ENCODE measurements at regions not wholly inside any gene's neighbourhood (a gene's known extent, or its start where the extent isn't known, plus 50 kb on each side); places are given as distances from the start of the nearest gene placed in this dataset.

DNA sequence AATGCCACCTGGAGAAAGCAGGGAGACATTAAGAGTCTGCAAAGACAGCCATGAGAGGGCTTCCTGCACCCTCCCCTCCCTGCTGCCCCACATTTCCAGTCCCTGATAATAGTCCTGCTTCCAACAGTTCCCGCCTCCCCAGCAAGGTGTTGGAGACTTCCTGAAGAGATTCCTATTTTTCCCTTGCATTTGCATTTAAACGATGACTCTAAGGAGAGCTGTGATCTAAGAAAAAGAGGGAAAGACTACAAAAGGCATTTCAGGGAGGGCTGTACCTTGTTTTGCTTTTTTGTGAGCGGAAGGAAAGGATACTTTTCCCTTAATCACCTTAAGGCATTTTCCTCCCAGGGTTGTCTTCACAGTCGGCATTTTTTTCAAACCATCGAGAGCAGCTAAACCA lies 62.1 kb downstream of the GAS1 start:
- Histone ChIP-seq H2AK5ac (ENCODE audit: low read depth, low read length) (no peak overlapping the region), H3K9me1 (ENCODE audit: insufficient read depth, low read length) (no peaks in the 10 kb centered on the region), H3K36me3 (ENCODE audit: control insufficient read depth, insufficient read depth, low read length) (no peaks in the 10 kb centered on the region), H3K9me3 (ENCODE audit: control insufficient read depth, insufficient read depth, low read length) (no peaks in the 10 kb centered on the region), H2BK20ac (ENCODE audit: low read depth, low read length) (no peak overlapping the region), H4K5ac (ENCODE audit: low read depth, low read length) (no peak overlapping the region), H4K20me1 (ENCODE audit: insufficient read depth, low read length) (no peaks in the 10 kb centered on the region), H3K4me2 (ENCODE audit: low read depth, low read length) (no peak overlapping the region), H3K14ac (replicated peaks; ENCODE audit: low read depth, low read length) (no peak overlapping the region), H3K56ac (ENCODE audit: extremely low read depth, insufficient read depth, low read length) (no peak overlapping the region), H2BK5ac (ENCODE audit: low read depth, low read length, poor library complexity, severe bottlenecking) (no peak overlapping the region), H3K27ac (ENCODE audit: insufficient read depth, low read length) (no peak overlapping the region), H2AFZ (replicated peaks; ENCODE audit: low read length, poor library complexity) (no peak overlapping the region), H3K4ac (ENCODE audit: low read depth, low read length) (no peak overlapping the region), H4K91ac (ENCODE audit: insufficient read depth, low read depth, low read length) (no peak overlapping the region), H2AK9ac (replicated peaks; ENCODE audit: low read depth, low read length, poor library complexity) (no peak overlapping the region), H3K4me3 (ENCODE audit: insufficient read depth, low read depth, low read length) (no peak overlapping the region), H3K4me1 (ENCODE audit: control insufficient read depth, insufficient read depth, low read length) (no peaks in the 10 kb centered on the region), H3K9ac (ENCODE audit: low read depth, low read length) (no peak overlapping the region), H3K18ac (ENCODE audit: low read depth, low read length) (no peak overlapping the region), H3K23ac (ENCODE audit: low read depth, low read length) (no peak overlapping the region), H2BK15ac (ENCODE audit: low read depth, low read length) (no peak overlapping the region), H3K27me3 (ENCODE audit: control insufficient read depth, insufficient read depth, low read length) (peaks cover 11% of the 10 kb centered on the region), H4K8ac (ENCODE audit: low read depth in 2 of 2, low read length in 2 of 2) (no peak overlapping the region), H2BK120ac (ENCODE audit: low read depth, low read length) (no peak overlapping the region), H3K79me1 (ENCODE audit: low read depth in 1 of 2, low read length in 2 of 2) (no peaks in the 10 kb centered on the region)
- BruUV-seq (replicated peaks): no TSS peak
- ATAC-seq (ENCODE audit: low read depth) (no peak), DNase-seq (no peak)
- in situ Hi-C loops (cut with MboI; ENCODE audit: low sequenced_read_pairs) (no loop called here), intact Hi-C loops (cut with micrococcal nuclease) (no loop called here), dilution Hi-C loops (cut with HindIII; ENCODE audit: low sequenced_read_pairs, unreplicated experiment) (no loop called here)
- TF ChIP-seq, protein P1, sequence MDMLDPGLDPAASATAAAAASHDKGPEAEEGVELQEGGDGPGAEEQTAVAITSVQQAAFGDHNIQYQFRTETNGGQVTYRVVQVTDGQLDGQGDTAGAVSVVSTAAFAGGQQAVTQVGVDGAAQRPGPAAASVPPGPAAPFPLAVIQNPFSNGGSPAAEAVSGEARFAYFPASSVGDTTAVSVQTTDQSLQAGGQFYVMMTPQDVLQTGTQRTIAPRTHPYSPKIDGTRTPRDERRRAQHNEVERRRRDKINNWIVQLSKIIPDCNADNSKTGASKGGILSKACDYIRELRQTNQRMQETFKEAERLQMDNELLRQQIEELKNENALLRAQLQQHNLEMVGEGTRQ (IDR thresholded peaks at IDR 0.05; ENCODE audit: low read depth, low read length): no peak
- TF ChIP-seq MAZ (IDR thresholded peaks at IDR 0.05; ENCODE audit: borderline replicate concordance, low read depth, low read length) (no peak), CEBPB (IDR thresholded peaks at IDR 0.05; ENCODE audit: low read depth, low read length) (no peak)
- WGBS, 2 experiments (ENCODE audit: extremely low coverage in 2 of 2, insufficient read length in 1 of 2): no CpG with 5 or more reads among the region's 5 CpGs
- ChIA-PET CTCF (no interaction called here), POLR2A (ENCODE audit: unreplicated experiment) (no interaction called here)
